Fibroblast of lung (primary cell): ENCODE measurements at regions not wholly inside any gene's neighbourhood (a gene's known extent, or its start where the extent isn't known, plus 50 kb on each side); places are given as distances from the start of the nearest gene placed in this dataset.
A peak's percentile ranks its signal among the peaks of the same experiment; 100 is the strongest.

Experiments used
- DNase-seq, 2 donors: peaks; one replicate each; pipeline versions ENCODE4 v3.0.0 to v3.0.0-alpha.2; 2010; ENCODE audit warnings: low read depth in 2 of 2
- H2AFZ ChIP-seq: 2 replicates; pipeline ENCODE4 v1.5.1; 2012; ENCODE audit warnings: low read length, control low read depth, inconsistent platforms
- H3K27ac ChIP-seq: 2 replicates; pipeline ENCODE4 v1.5.1; 2011; ENCODE audit warnings: low read length, control low read depth; ENCODE audit not compliant: insufficient read depth
- H3K27me3 ChIP-seq: 2 replicates; pipeline ENCODE4 v1.5.1; 2011; ENCODE audit warnings: mild to moderate bottlenecking, low read length; ENCODE audit not compliant: control insufficient read depth, insufficient read depth
- H3K36me3 ChIP-seq: 2 replicates; pipeline ENCODE4 v1.5.1; 2011; ENCODE audit warnings: low read length; ENCODE audit not compliant: control insufficient read depth, insufficient read depth
- H3K4me1 ChIP-seq: 2 replicates; pipeline ENCODE4 v1.5.1; 2011; ENCODE audit warnings: low read length; ENCODE audit not compliant: control insufficient read depth, insufficient read depth; ENCODE audit errors: extremely low read depth
- H3K4me2 ChIP-seq: 2 replicates; pipeline ENCODE4 v1.5.1; 2011; ENCODE audit warnings: low read length, control low read depth; ENCODE audit not compliant: insufficient read depth; ENCODE audit errors: extremely low read depth
- H3K4me3 ChIP-seq, 4 experiments: fragments of 200-600 bp in 1 of 4; sonication (generic) in 1 of 4; replicated peaks in 1 of 4; 2 replicates each; pipeline ENCODE4 v1.5.1; 2011 to 2016; ENCODE audit warnings: low read length in 4 of 4, low read depth in 3 of 4, mild to moderate bottlenecking in 3 of 4, control low read depth in 2 of 4, inconsistent platforms in 1 of 4, mixed read lengths in 1 of 4; ENCODE audit not compliant: insufficient read depth in 1 of 4; ENCODE audit errors: control extremely low read depth in 1 of 4
- H3K79me2 ChIP-seq: 2 replicates; pipeline ENCODE4 v1.5.1; 2012; ENCODE audit warnings: mild to moderate bottlenecking, low read length, inconsistent platforms; ENCODE audit not compliant: control insufficient read depth, insufficient read depth
- H3K9ac ChIP-seq: 2 replicates; pipeline ENCODE4 v1.5.1; 2011; ENCODE audit warnings: mild to moderate bottlenecking, low read length, control low read depth; ENCODE audit not compliant: insufficient read depth
- H3K9me3 ChIP-seq: 2 replicates; pipeline ENCODE4 v1.5.1; 2012; ENCODE audit warnings: low read depth, low read length; ENCODE audit not compliant: control insufficient read depth, insufficient read depth
- H4K20me1 ChIP-seq: 2 replicates; pipeline ENCODE4 v1.5.1; 2011; ENCODE audit warnings: low read length; ENCODE audit not compliant: control insufficient read depth, insufficient read depth; ENCODE audit errors: extremely low read depth
- EZH2 ChIP-seq: IDR thresholded peaks from 2 replicates; pipeline ENCODE4 v1.5.1; 2012; ENCODE audit warnings: low read length, control low read depth, mild to moderate bottlenecking; ENCODE audit errors: missing control alignments
- TF ChIP-seq, protein P1 (sequence below), 2 donors: IDR thresholded peaks in 1 of 2; conservative IDR thresholded peaks in 1 of 2; 1 replicate in 1 of 2; 2 replicates in 1 of 2; pipeline ENCODE4 v1.5.1; 2011 to 2012; ENCODE audit warnings: low read length in 2 of 2, control low read depth in 1 of 2, inconsistent platforms in 1 of 2, low read depth in 1 of 2, mild to moderate bottlenecking in 1 of 2

DNA sequence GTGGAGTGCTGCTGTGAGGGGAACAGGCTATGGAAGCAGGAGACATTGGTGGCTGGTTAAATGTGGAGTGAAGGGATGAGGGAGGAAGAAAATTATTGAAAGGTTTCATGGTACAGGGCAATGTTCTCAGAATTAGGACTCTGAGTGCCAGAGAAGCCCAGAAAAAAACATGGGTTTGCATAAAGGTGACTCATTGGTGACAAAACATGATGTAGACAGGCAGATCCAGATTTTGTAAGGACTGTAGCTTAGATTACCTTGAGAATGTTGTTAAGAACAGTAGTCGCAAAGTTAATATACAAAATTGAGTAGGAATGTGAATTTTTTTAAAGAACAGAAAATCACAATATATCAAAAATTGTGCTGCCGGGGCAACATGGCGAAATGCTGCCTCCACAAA is 134.9 kb upstream of the ZNF438 start:
- H3K9me3 ChIP-seq, result no peaks in the 10 kb centered on the region
- TF ChIP-seq, protein P1, sequence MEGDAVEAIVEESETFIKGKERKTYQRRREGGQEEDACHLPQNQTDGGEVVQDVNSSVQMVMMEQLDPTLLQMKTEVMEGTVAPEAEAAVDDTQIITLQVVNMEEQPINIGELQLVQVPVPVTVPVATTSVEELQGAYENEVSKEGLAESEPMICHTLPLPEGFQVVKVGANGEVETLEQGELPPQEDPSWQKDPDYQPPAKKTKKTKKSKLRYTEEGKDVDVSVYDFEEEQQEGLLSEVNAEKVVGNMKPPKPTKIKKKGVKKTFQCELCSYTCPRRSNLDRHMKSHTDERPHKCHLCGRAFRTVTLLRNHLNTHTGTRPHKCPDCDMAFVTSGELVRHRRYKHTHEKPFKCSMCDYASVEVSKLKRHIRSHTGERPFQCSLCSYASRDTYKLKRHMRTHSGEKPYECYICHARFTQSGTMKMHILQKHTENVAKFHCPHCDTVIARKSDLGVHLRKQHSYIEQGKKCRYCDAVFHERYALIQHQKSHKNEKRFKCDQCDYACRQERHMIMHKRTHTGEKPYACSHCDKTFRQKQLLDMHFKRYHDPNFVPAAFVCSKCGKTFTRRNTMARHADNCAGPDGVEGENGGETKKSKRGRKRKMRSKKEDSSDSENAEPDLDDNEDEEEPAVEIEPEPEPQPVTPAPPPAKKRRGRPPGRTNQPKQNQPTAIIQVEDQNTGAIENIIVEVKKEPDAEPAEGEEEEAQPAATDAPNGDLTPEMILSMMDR (conservative IDR thresholded peaks at IDR 0.05 in 1 of 2, IDR thresholded peaks at IDR 0.05 in 1 of 2; ENCODE audit: low read depth in 1 of 2, low read length in 2 of 2), result no peak
- no peak for TF ChIP-seq EZH2
- H3K4me3 ChIP-seq, result no peak overlapping the region
- no peak overlapping the region for H3K9ac ChIP-seq
- no peak overlapping the region for H2AFZ ChIP-seq
- no peaks in the 10 kb centered on the region for H3K27me3 ChIP-seq
- no peak overlapping the region for H3K4me2 ChIP-seq
- H3K27ac ChIP-seq, result no peak overlapping the region
- H3K4me1 ChIP-seq, result peaks cover 1% of the 10 kb centered on the region
- no peaks in the 10 kb centered on the region for H3K36me3 ChIP-seq
- H3K79me2 ChIP-seq, result no peaks in the 10 kb centered on the region
- H4K20me1 ChIP-seq, result no peaks in the 10 kb centered on the region
- no peak for DNase-seq

DNA sequence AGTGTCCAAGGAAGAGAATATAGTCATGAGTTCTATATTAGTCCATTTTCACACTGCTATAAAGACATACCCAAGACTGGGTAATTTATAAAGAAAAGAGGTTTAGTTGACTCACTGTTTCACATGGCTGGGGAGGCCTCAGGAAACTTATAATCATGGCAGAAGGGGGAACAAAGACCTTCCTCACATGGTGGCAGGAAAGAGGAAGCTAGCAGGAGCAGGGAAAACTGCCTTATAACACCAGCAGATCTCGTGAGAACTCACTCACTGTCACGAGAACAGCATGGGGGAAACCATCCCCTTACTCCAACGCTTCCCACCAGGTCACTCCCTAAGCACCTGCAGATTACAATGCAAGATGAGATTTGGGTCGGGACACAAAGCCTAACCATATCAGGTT is 139.0 kb upstream of the ZNF438 start:
- H3K9me3 ChIP-seq, result no peaks in the 10 kb centered on the region
- DNase-seq, result no peak
- H2AFZ ChIP-seq, result no peak overlapping the region
- H4K20me1 ChIP-seq, result no peaks in the 10 kb centered on the region
- TF ChIP-seq, protein P1 (conservative IDR thresholded peaks at IDR 0.05 in 1 of 2, IDR thresholded peaks at IDR 0.05 in 1 of 2; ENCODE audit: low read depth in 1 of 2, low read length in 2 of 2), result no peak
- no peak for TF ChIP-seq EZH2
- no peaks in the 10 kb centered on the region for H3K79me2 ChIP-seq
- H3K36me3 ChIP-seq, result no peaks in the 10 kb centered on the region
- peaks cover 6% of the 10 kb centered on the region for H3K4me1 ChIP-seq
- no peaks in the 10 kb centered on the region for H3K27me3 ChIP-seq
- no peak overlapping the region for H3K4me3 ChIP-seq
- no peak overlapping the region for H3K27ac ChIP-seq
- H3K9ac ChIP-seq, result no peak overlapping the region
- H3K4me2 ChIP-seq, result no peak overlapping the region

DNA sequence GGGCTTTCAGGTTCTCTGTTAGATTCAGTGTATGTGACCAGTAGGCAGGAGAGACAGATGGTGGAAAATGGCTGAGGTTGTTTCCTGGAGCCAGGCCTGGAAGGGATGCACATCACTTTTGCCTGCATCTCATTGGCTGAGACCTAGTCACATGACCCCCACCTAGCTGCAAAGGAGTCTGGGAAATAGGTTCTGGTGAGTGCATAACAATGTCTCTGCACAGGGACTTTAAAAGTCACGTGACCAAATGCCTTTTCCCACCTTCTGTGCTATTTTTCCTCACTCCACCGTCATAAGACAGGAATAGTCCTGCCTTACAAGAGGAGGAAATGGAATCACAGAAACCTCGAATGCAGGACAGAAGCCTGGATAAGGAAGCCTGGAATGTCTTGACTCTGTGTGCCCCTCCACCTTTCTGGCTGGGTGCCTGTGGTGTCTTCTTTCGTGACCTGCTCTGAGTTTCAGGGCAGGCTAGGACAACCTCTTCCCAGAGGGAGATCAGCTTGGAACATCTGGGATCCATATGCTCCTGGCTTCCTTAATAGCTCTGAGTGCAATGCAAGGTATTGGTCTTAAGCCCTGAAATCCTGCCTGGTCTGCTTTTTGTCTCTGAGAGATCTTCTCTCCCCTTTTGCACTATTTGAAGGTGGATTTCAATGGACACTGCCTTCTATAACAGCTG is 139.9 kb upstream of the ZNF438 start:
- Histone ChIP-seq H3K9me3 (no peaks in the 10 kb centered on the region), H3K79me2 (no peaks in the 10 kb centered on the region), H4K20me1 (no peaks in the 10 kb centered on the region), H3K4me1 (peaks cover 6% of the 10 kb centered on the region), H3K9ac (no peak overlapping the region), H2AFZ (no peak overlapping the region), H3K27ac (no peak overlapping the region), H3K36me3 (no peaks in the 10 kb centered on the region), H3K4me3 (no peak overlapping the region), H3K27me3 (no peaks in the 10 kb centered on the region), H3K4me2 (no peak overlapping the region)
- TF ChIP-seq EZH2, result no peak
- TF ChIP-seq, protein P1 (conservative IDR thresholded peaks at IDR 0.05 in 1 of 2, IDR thresholded peaks at IDR 0.05 in 1 of 2; ENCODE audit: low read depth in 1 of 2, low read length in 2 of 2), result no peak
- DNase-seq, result peak; percentile 25 to 52
